Left renal cortex interstitium (tissue), 4 donors: ENCODE measurements at regions not wholly inside any gene's neighbourhood (a gene's known extent, or its start where the extent isn't known, plus 50 kb on each side); places are given as distances from the start of the nearest gene placed in this dataset.
"Not testable (repeated sequence)": the region's sequence is repeated elsewhere in the genome, so short reads cannot be mapped to it uniquely, and the experiment has no call there.

Experiments used
- DNase-seq, 4 donors: peaks; one replicate each; pipeline ENCODE4 v3.0.0-alpha.2; 2013; ENCODE audit warnings: low read depth in 4 of 4, low spot score in 2 of 4, missing footprints in 1 of 4

- no peak for DNase-seq
Measured at GRCh38 chr1:238950017-238950416, 436.4 kb upstream of the CHRM3 start.

GRCh38 chr1:238944028-238944427 lies 442.3 kb upstream of the CHRM3 start:
- DNase-seq, result no peak

- DNase-seq, result no peak
Measured at GRCh38 chr1:238927899-238928298, 458.5 kb upstream of the CHRM3 start.

- no peak for DNase-seq
Measured at GRCh38 chr1:238916828-238917227, 469.5 kb upstream of the CHRM3 start.

- DNase-seq, result no peak
Measured at GRCh38 chr1:238914346-238914745, 472.0 kb upstream of the CHRM3 start.

- no peak for DNase-seq
Measured at GRCh38 chr1:238913210-238913609, 473.2 kb upstream of the CHRM3 start.

- no peak for DNase-seq
Measured at GRCh38 chr1:238912148-238912547, 474.2 kb upstream of the CHRM3 start.

GRCh38 chr1:238902752-238903151 lies 483.6 kb upstream of the CHRM3 start:
- DNase-seq, result not testable (repeated sequence)

- DNase-seq, result no peak
Measured at GRCh38 chr1:238900334-238900865, 486.0 kb upstream of the CHRM3 start.

GRCh38 chr1:238898856-238899255 lies 487.5 kb upstream of the CHRM3 start:
- no peak for DNase-seq

GRCh38 chr1:238895911-238896310 lies 490.5 kb upstream of the CHRM3 start:
- DNase-seq, result no peak

GRCh38 chr1:238892612-238893011 lies 493.8 kb upstream of the CHRM3 start:
- DNase-seq, result no peak

GRCh38 chr1:238861342-238862066 lies 524.9 kb upstream of the CHRM3 start:
- no peak for DNase-seq

GRCh38 chr1:238833919-238834318 lies 552.4 kb upstream of the CHRM3 start:
- no peak for DNase-seq

- DNase-seq, result no peak
Measured at GRCh38 chr1:238832106-238832505, 554.3 kb upstream of the CHRM3 start.

- DNase-seq, result no peak
Measured at GRCh38 chr1:238830036-238830611, 556.2 kb upstream of the CHRM3 start.

- no peak for DNase-seq
Measured at GRCh38 chr1:238826891-238827290, 559.5 kb upstream of the CHRM3 start.

GRCh38 chr1:238823416-238823815 lies 563.0 kb upstream of the CHRM3 start:
- DNase-seq, result no peak

- DNase-seq, result no peak
Measured at GRCh38 chr1:238811211-238811879, 575.0 kb upstream of the CHRM3 start.

GRCh38 chr1:238790882-238791281 lies 595.5 kb upstream of the CHRM3 start:
- no peak for DNase-seq

- no peak for DNase-seq
Measured at GRCh38 chr1:238789916-238790667, 596.3 kb upstream of the CHRM3 start.
